ENCODE measurements at regions not wholly inside any gene's neighbourhood (a gene's known extent, or its start where the extent isn't known, plus 50 kb on each side); places are given as distances from the start of the nearest gene placed in this dataset.
A peak's percentile ranks its signal among the peaks of the same experiment; 100 is the strongest.

DNA sequence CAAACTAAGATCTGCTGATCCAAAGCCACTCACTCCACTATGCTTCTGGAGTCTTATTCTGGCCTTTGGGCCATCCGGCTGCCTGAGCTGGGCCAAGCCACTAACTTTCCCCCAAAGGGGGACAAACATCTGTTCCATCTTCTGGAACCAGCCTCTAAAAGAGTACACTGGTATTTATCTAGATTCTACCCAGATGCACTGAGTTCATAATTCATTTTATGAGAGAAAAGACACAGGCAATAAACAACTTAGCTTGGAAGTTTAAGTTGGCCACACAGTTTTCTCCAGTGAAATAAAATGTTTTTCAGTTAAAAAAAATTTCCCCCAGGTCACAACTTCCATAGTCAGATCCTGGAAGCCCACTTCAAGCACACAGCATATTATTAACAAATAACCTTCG, 80.1 kb upstream of the ARHGEF3 start:
- TF ChIP-seq, protein P1, sequence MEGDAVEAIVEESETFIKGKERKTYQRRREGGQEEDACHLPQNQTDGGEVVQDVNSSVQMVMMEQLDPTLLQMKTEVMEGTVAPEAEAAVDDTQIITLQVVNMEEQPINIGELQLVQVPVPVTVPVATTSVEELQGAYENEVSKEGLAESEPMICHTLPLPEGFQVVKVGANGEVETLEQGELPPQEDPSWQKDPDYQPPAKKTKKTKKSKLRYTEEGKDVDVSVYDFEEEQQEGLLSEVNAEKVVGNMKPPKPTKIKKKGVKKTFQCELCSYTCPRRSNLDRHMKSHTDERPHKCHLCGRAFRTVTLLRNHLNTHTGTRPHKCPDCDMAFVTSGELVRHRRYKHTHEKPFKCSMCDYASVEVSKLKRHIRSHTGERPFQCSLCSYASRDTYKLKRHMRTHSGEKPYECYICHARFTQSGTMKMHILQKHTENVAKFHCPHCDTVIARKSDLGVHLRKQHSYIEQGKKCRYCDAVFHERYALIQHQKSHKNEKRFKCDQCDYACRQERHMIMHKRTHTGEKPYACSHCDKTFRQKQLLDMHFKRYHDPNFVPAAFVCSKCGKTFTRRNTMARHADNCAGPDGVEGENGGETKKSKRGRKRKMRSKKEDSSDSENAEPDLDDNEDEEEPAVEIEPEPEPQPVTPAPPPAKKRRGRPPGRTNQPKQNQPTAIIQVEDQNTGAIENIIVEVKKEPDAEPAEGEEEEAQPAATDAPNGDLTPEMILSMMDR (IDR thresholded peaks at IDR 0.05; ENCODE audit: insufficient read depth, low read depth, low read length), result no peak
- no peak for DNase-seq (ENCODE audit: low read depth)
- H3K4me3 ChIP-seq (ENCODE audit: low read depth, low read length), result no peak overlapping the region

DNA sequence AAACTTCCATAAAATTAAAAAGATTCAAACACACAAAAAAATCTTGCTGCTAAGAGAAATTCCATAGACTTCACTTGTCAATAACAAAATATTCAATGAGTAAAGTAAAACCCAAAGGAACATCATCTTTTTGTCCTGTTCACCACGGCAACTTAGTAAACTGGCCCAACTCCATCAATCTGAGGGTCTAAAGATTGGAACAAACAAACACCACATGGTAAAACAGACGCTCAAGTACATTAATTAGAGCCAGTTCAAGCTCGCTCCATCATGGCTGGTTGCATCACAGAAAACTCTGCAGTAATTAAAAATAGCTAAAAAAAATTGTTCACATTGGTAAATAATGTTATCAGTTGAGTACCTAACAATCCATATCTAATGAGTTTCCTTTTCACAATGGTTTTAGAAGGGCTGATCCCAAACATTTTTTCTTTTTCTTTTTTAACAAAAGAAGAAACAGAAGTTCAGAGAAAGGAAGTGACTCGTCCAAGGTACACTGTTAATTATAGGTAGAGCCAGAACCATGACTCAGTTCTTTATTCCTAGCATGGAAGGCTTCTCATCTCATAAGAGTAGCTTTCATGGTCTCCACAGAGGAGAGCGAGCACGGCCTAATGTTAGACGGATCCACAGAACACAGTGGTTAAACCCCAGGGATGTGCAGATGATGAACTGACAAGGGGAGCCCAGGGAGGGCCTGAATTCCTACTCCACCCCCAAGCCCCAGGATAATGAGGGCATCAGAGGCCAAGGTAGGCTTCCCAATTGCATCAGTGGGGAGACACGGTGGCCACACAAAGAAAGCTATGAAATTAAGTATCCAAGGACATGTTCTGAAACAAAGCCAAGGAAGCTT, 79.2 kb upstream of the ARHGEF3 start:
- no peak overlapping the region for H3K4me3 ChIP-seq (ENCODE audit: low read depth, low read length)
- DNase-seq (ENCODE audit: low read depth), result no peak
- TF ChIP-seq, protein P1 (IDR thresholded peaks at IDR 0.05; ENCODE audit: insufficient read depth, low read depth, low read length), result no peak

DNA sequence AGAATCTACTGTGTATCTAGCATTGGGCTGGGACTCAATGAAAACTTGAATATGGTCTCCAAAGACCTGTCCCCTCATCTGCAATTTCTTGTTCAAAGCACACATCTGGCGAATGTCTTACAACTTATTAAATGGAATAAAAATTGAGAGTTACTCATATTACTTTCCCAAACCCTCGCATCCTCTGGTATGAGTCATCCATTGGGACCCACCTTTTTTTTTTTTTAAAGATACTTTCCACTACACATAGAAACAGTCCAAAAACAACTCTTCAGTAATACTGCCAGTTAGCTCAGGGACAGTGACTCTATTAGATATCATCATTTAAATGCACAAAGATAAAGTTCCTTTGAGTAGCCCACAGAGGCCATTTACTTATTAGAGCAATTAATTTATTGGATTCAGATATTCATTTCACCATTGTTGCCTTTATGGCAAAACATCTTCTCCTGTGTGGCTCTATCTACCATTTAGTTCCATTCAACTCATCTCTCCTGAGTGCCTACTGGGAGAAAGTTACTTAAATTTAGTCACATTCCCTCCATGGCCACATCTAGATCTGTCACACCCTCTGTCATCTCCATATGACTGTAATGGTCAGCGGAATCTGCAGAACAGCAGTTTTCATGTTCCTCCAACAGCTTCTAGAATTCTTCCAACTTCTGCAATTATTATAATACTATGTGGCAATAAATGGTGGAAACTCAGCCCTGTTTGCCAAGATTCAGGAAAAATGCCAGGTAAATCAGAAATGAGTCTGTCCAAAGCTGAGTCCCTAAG, 77.9 kb upstream of the ARHGEF3 start:
- peak; percentile 29 for DNase-seq (ENCODE audit: low read depth)

DNA sequence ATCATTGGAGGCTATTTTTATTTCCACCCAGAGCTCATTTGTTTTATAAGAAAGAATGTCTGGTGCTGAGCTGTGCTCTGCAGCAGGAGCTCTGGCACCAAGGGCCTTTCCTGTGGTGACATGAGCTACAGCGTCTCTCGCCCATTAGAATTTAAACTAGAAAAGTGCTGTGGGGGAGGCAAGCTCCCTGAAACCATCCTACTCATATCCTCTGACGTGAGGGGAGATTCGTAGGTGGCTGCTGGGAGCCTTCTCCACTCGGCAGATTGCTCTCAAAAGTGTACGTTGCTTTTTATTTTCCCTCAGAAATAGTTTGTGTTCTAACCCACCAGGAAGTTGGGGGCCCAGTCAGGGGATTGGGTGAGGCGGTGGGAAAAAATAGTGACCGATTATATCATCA, 76.3 kb upstream of the ARHGEF3 start:
- no peak overlapping the region for H3K4me3 ChIP-seq (ENCODE audit: low read depth, low read length)
- DNase-seq (ENCODE audit: low read depth), result no peak
- TF ChIP-seq, protein P1 (IDR thresholded peaks at IDR 0.05; ENCODE audit: insufficient read depth, low read depth, low read length), result no peak

More for the DNA sequence above, 77.9 kb upstream of the ARHGEF3 start:
- H3K4me3 ChIP-seq (ENCODE audit: low read depth, low read length), result no peak overlapping the region
- TF ChIP-seq, protein P1 (IDR thresholded peaks at IDR 0.05; ENCODE audit: insufficient read depth, low read depth, low read length), result no peak

DNA sequence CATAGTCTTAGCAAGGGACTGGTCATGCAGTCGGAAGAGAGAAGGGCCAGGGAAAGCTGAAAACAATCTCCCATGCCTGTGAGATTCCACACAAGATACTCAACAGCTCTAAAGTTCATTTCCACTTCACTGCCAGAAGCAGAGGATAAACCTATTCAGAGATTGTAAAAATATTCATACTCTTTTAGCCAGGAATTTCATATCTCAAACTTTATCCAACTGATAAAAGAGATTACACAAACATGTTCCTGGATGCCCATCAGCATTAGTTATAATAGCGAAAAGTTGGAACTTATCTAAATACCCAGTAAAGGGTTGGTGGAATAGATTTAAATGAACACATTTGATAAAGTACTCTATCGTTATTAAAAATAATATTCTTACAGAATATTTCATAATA, 75.2 kb upstream of the ARHGEF3 start:
- TF ChIP-seq, protein P1 (IDR thresholded peaks at IDR 0.05; ENCODE audit: insufficient read depth, low read depth, low read length), result no peak
- no peak overlapping the region for H3K4me3 ChIP-seq (ENCODE audit: low read depth, low read length)
- DNase-seq (ENCODE audit: low read depth), result no peak

DNA sequence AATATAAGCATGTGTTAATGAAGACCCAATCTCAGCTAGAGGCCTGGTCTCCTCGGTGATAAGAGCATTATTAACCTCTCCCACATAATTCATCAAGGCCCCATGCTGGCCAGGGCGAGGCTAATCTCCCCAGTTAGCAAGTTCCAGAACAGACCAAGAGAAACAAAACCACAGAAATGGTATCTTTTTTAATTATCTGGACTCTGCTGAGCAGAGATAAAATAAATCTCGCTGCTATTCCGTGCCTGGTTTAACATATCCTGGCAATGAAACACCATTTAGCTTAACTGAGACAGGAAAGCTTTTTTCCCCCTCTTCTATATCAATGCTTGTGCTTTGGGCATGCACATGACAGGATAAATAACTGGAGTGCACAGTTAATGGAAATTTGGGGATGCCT, 72.5 kb upstream of the ARHGEF3 start:
- peak; percentile 55 for DNase-seq (ENCODE audit: low read depth)
- no peak overlapping the region for H3K4me3 ChIP-seq (ENCODE audit: low read depth, low read length)
- TF ChIP-seq, protein P1 (IDR thresholded peaks at IDR 0.05; ENCODE audit: insufficient read depth, low read depth, low read length), result no peak
